Stimulated activated CD4-positive, alpha-beta T cell treated with anti-CD3 and anti-CD28 coated beads, Interleukin-12 subunit alpha, Interleukin-12 subunit beta, amount 100 ng/mL, for 48 hours (primary cell): ENCODE measurements at regions not wholly inside any gene's neighbourhood (a gene's known extent, or its start where the extent isn't known, plus 50 kb on each side); places are given as distances from the start of the nearest gene placed in this dataset.

Experiments
- DNase-seq, 3 donors: peaks; one replicate each; pipeline ENCODE4 v3.0.0-alpha.2; 2020; ENCODE audit warnings: low read depth in 2 of 3, low spot score in 1 of 3

DNA sequence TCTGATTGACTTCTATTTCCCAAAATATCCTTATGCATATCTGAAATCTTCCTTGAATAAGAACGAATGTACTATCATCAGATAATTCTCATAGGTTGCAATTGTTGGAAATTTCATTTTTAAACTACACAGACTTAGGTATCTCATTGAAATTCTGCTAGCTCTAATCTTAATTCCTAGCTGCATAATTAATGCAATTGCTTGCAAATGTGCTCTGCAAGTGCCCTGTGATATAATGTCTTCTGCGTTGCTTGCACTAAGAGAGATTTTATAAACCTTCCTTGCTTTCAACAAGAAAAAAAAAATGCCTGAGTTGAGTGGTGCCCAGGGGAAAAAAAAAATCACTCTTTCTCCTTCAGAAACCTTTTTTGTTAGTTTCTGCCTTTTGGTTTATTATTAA, 354.9 kb downstream of the TFAP2A start:
- no peak for DNase-seq

DNA sequence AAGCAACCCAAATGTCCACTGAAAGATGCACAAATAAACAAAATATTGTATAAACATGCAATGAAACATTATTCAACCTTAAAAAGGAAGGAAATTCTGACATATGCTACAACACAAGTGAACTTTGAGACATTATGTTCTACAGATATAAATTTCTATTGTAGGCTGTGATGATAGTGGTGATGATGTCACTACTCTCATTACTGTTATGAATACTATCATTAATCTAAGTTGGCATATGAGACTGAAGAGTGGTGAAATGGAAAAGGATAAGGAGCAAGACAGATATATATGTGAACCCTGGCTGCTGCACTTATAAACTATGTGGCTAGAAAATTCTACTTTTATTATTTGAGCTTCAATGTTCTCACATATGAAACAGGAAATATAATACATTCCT, 360.2 kb downstream of the TFAP2A start:
- no peak for DNase-seq

DNA sequence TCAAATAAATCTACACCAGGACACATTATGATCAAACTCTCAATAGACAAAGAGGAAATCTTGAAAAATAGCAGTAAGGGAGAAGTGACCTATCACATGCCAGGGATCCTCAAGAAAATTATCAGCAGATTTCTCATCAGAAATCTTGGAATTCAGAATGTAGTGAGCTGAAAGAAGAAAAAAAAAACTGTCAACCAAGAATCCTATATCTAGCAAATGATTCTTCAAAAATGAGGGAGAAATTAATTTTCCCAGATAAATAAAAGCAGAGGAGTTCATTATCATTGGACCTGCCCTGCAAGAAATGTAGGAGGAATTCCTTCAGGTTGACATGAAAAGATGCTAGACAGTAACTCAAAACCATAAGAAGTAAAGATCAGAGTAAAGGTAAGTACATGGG, 363.6 kb downstream of the TFAP2A start:
- DNase-seq = no peak

DNA sequence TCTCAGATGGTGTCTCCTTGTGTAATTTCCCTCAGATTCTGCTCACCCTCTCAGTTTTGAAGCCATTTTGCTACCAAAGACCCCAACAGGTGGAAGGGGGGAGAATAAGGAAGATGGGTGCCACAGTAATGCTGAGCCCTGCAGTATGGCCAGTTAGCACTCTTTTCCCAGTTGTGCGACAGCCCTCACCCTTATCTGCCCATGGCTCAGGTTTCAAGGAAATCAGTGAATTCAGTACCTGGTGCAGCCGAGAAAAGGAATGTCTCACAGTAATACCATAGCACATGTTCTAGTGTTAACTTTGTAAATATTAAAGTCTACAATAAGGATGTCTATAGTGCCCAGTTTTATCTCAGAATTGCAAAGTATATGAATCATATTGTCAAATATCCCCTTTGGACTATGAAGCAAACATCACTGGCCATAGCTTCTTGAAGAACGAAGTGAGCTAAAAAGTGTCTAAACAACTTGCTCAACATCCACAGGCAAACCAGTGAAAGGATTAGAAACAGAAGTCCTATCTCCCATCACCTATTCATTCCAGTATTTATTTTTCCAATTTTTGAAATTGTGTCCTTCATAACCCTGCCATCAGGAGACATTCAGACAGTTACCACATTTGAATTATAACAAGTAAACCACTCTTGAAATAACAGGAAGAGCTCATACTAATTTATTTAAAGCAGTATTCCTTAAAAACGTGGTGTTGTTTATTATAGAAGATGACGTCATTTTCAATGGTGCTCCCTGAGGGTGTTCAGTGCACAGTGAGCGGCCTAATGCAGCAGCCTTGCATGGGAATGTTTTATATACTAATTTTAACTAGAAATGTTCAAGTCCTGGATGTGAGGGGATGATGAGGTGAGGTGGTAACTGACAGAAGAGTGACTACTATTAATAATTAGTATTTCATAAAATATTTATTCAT, 366.2 kb downstream of the TFAP2A start:
- no peak for DNase-seq

DNA sequence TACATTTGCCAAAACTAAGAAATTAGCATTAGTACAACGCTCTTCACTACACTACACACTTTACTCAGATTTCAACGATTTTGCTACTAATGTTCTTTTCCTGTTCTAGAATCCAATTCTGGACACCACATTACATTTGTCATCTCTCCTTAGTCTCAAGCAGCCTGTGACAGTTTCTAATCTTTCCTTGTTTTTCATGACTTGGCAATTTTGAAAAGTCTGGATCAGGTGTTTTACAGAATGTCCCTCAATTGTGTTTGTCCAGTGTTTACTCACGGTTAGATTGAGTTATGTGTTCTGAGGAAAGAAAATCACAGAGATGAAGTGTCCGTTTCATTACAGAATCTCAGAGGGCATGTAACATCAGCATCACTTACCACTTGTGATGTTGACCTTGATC, 372.6 kb downstream of the TFAP2A start:
- no peak for DNase-seq

DNA sequence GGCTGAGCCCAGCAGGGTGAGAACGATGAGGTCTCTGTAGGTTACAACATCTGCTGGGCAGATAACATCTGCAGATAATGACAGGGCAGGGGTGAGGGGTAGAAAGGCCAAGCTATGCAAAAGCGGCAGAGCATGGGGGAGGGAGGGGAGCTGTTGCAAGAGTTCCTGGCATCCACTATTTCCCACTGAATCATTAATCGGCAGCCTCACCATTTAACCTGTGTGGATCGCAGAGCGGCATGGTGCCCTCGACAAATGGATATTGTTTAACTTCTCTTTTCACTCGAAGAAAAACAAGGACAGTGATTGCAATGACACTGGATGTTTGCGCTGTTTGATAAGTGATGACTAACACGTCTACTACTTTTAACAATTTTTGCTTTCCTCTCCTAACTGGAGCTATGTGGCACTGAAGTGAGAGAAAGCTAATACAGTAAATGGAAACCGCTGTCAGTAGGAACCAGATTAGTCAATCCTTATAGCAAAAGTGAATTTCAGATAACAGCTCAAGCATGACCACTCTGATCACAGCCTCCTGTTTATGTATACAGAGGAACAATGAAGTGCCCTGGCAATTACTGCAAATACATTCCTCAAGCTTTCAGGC, 381.5 kb downstream of the TFAP2A start:
- no peak for DNase-seq

DNA sequence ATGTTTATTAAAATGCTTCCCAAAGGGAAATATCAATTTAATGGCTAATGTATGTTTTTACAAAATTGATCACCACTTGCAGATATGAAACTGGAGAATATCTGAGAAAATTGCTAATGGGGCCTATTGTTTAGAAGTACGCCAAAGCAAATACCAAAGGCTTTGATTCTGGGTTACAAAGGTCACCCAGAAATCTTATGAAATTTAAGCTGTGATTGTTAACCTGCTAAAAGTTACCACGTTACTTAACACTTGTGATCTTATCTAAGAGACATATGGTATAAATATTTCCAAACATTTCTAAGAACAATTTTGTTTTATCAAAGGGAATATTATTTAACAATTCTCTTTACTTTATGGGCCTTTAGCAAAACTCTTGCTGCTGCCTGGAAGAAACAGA, 383.3 kb downstream of the TFAP2A start:
- no peak for DNase-seq

DNA sequence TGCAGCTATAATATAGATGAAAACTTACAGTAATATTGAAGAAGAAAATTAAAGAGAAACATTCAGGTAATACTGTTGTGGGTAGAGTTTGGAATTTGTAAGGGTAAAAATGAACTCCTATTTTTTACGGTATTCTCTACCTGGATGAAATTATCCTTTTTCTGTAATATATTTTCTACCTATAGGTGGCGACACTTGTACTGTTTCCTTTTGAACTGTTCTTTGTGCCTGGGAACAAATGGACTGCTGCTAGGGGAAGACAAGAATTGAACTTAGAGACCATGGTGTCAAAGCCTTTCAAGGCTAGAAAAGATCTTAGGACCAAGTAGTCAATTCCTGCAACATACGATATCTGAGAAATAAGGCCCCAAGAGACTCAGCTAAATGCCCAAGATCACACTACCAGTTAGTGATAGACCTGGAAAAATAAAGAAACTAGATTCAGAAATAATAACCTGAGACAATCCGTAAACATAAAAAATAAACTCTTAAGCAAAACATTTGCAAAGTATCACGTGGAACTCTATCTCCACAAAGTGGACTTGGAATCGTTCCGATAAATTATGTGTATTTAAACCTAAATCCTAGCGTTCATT, 383.8 kb downstream of the TFAP2A start:
- DNase-seq = no peak

DNA sequence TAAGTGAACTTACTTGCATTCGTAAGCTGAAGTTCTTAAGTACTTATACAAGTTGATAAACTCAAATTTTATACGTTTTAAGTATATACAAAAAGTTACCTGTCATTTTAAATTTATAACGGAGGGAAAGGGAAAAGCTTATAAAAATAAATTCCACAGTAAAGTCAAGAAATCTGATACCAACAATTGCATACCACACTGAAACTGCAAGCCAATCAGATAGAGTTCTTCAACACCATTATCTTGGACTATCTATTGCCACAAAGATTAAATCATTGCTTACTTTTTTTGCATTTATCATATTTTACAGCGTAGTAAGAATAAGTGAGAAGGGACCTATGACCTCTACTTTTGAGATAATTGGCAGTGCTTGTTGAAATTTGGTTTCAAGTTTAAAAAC, 386.7 kb downstream of the TFAP2A start:
- DNase-seq = no peak

DNA sequence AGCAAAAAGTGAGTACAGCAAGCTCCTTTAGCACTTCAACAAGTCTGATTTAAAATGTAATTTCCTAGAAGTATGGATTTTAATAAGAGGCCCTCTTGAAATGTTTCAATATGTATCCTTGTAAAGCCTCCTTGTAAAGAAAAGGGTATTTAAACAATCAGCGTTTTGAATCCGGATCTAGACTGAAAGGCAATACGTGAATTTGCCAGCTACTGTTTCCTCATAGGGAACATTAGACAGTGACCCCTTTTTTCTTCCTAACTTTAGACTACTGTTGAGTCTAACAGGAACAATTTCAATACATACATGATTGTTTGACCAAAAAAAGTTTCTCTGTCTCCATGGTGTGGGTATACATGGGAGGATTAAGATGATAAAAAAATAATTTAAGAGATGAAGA, 395.0 kb downstream of the TFAP2A start:
- DNase-seq = no peak

DNA sequence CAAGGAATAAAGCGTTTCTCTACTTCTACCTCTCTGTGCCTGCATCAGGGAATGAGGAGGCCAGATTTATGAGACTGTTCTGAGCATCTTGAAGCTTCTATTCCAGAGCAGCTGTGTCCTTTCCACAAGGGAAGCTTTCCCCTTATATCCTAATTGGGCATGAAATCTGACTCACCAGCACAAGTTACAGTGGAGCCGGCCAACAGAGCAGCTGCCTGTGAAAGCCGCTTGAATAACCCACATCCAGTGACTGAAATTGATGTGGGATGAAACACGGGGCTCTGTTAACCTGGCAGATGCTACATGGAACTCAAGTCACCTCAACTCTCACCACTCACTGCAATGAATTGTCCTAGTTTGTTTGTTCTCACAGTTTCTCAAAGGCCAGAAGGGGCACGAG, 400.3 kb downstream of the TFAP2A start:
- DNase-seq = no peak

DNA sequence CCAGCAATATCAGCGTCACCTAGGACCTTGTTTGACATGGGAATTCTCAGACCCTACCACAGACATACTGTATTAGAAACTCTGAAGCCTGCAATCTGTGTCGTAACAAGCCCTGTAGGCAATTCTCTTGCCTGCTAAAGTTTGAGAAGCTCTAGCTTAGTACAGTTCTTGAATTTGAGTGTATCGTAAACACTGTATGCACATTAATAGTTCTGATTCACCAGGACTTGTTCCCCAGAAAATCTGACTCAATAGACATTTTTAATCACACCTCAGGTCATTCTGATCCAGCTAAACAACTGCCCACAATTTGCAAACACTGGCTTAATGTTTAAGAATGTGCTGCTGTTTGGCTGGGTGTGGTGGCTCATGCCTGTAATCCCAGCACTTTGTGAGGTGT, 414.3 kb downstream of the TFAP2A start:
- no peak for DNase-seq

DNA sequence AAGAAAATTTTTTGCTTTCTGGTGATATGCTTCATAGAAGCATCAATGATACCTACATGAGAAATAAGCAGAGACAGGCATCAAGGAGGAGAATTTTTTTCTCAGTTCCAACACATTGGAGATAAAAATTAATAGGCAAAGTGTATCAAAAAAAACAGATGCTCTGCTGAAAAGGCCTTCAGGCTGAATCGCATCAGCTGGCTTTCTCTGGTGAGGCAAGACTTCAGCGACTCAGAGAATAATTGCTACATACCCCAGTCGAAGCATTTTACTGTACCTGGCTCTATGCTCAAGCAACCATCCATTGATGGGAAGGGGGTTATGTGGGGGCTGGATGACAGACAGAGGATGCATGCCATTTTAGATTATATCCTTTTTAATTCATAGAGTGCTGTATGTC, 415.1 kb downstream of the TFAP2A start:
- DNase-seq = no peak

DNA sequence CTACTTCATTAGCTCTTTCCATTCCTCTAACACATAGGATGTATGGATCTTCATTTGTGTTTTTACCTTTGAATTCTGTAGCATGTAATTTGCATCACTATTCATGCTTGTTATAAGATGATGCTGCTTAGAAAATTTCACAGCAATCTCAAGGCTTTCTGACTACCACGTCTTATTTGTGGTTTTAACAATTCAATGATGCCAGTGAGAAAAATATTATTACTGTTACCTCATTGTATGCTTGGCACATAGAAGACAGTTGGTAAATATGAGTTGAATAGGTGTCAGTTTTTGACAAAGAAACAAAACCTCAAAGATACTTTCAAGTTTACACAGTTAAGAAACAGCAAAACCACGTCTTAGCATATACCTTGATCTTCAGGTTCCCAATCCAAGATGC, 428.6 kb downstream of the TFAP2A start:
- no peak for DNase-seq

DNA sequence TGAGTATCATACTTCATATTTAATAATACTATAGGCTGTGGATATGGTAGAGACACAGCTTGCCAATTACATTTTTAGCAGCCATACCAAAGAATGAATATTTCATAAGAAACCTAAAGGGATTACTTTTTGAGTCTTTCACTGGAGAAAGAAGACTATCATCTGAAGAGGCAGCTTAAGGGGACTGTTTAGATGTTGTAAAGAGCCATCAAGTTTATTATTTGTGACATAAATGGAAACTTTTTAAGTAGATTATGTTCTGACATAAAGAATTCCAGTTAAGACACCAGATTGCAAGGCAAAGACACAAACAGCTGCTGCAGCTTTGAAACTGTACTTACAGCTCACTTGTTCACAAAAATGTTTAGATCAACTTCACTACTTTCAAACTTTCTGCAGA, 429.4 kb downstream of the TFAP2A start:
- DNase-seq = no peak

DNA sequence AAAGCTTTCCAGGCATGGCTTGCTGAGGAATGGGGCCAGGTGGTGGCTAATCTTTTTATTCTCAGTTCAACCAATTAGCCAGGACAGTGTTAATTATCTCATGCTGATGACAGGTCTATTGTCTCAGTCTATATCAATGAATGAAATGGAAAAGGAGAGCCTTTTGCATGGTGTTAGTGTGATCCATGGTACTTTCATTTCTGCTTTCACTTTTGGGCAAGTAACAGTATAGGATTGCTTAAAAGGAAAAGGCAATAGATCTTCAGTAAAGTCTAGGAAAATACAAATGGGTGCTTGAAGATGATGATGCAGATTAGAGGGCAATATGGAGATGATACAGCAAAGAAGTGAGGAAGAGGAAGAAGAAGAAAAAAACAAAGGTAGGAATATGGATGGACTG, 430.3 kb downstream of the TFAP2A start:
- DNase-seq = no peak

DNA sequence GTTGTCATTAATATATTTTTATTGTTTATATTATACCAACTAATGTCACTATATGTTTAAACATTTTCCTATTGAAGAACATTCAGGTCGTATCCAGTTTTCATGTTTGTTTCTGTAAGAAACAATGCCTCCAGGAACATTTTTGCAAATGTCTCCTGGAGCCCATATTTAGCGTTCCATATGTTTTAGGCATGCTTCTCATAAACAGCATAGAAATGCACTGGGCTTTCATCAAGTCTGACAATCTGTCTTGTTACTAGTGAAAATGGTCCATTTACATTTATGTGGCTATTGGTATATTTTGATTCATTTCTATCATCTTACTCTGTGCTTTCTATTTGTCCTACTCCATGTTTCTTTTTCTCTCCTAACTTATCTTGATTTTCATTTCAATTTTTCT, 431.7 kb downstream of the TFAP2A start:
- DNase-seq = no peak

DNA sequence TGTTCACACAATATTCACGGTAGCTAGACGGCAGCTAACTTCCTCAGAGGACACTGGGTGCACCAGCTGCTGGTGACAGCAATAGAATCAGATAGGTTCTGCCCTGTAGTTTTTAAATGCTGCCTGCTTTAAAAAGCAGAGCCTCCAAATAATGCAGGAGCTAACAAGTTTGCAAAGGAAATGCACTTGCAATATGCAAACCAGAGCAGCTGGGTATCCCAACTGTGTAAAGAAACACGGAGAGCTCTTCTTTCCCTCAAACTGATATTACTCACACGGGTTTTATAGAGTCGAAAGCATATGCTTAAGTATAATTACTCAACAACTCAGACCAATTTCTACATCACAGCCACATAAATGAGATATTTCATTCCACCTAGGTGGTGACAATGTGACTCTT, 432.7 kb downstream of the TFAP2A start:
- no peak for DNase-seq

DNA sequence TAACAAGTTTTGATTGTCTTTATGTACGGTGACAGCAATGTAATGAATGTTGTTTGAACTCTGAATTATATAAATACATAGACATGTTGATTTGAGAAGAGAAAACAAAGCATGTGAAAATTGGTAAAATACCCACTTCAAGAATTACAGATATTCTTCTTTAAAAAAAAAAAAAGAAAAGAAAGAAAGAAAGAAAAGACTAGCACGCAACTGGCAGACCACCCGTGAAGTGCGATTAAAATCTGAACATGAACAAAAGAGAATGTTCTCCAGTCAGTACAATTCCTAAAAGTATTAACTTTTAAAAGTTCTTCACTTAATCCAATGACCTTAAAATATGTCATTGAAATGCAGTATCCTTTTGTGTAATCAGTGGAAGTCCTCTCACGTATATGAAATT, 434.9 kb downstream of the TFAP2A start:
- DNase-seq = no peak

DNA sequence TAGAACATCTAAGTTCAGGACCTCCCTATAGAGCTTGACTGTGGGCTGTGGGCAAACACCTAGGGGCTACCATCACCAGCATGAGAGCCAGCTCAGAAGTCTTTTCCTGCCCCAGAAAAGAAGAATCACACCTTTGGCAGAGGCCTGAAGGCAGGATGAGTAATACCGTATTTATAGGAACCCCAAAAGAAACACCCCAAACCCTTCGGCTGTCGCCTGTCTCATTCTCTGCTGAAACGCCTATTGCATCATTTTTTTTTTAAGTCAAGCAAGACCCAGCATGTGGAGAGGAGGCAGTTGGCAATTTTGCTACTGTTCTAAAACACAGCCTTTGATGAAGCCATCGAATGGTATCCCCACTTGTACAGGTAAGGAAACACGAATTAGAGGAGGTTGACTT, 436.4 kb downstream of the TFAP2A start:
- no peak for DNase-seq

DNA sequence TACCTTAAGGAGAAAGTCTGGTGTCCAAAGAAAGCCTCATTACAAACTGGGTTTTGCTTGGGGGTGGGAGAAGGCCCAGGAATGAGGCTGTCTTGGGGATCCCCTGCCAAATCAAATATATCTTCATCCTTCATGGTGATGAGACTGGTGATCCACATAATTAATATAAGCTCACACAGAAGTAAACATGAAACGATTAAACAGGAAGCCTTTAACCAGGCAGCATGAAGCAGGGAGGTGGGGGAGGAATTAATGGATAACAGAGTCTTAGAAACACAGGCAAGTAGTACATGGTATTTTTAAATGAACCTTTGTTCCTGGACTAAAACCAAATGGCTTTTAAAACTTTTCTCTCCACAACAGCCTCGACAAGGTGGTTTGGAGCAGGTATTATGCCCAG, 437.5 kb downstream of the TFAP2A start:
- DNase-seq = no peak

DNA sequence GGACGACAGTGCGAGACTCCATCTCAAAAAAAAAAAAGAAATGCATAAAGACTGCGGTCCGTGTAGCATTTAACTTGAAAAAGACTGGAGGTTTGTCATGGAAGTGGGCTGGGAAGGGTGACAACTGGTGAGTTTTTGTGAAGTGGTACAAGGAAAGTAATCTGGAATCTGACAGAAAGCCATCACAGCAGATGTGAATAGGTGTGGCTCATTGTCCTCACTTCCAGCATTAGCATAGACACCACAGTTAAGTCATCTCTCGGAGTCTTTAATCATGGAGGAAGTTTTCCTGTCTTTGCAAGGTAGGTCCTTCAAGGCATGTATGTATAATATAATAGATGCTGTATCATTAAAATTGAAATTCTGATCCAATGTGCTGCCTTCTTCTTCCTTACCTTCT, 453.2 kb downstream of the TFAP2A start:
- no peak for DNase-seq
